Sigmoid colon (tissue), 4 donors: ENCODE measurements at regions not wholly inside any gene's neighbourhood (a gene's known extent, or its start where the extent isn't known, plus 50 kb on each side); places are given as distances from the start of the nearest gene placed in this dataset.

Source experiments
- CTCF ChIP-seq, 4 experiments: fragments of 450-650 bp in 3 of 4; fragments of 200-600 bp in 1 of 4; IDR thresholded peaks; one replicate each; pipeline ENCODE4 v1.5.1; 2016 to 2019; ENCODE audit warnings: antibody characterized with exemption in 4 of 4, mild to moderate bottlenecking in 3 of 4, moderate library complexity in 2 of 4
- EP300 ChIP-seq, 4 donors: sonication (generic); formaldehyde crosslinking; IDR thresholded peaks; one replicate each; pipeline ENCODE4 v1.6.1; 2017; ENCODE audit warnings: antibody characterized with exemption in 4 of 4
- POLR2A ChIP-seq, 2 donors: fragments of 450-650 bp; IDR thresholded peaks; one replicate each; pipeline ENCODE4 v1.6.1; 2016; ENCODE audit warnings: antibody characterized with exemption in 2 of 2, mild to moderate bottlenecking in 2 of 2, moderate library complexity in 2 of 2
- POLR2AphosphoS5 ChIP-seq, 4 donors: sonication (generic); formaldehyde crosslinking; IDR thresholded peaks; one replicate each; pipeline ENCODE4 v1.6.1; 2017; ENCODE audit warnings: antibody characterized with exemption in 4 of 4

GRCh38 chr2:181309586-181309985 lies 147.6 kb upstream of the ITGA4 start:
- TF ChIP-seq CTCF (IDR thresholded peaks at IDR 0.05) = no peak
- no peak for TF ChIP-seq POLR2A (IDR thresholded peaks at IDR 0.05)
- no peak for TF ChIP-seq EP300 (IDR thresholded peaks at IDR 0.05)
- TF ChIP-seq POLR2AphosphoS5 (IDR thresholded peaks at IDR 0.05) = no peak
